ENCODE measurements at regions not wholly inside any gene's neighbourhood (a gene's known extent, or its start where the extent isn't known, plus 50 kb on each side); places are given as distances from the start of the nearest gene placed in this dataset.
"Not testable (repeated sequence)": the region's sequence is repeated elsewhere in the genome, so short reads cannot be mapped to it uniquely, and the experiment has no call there.

DNA sequence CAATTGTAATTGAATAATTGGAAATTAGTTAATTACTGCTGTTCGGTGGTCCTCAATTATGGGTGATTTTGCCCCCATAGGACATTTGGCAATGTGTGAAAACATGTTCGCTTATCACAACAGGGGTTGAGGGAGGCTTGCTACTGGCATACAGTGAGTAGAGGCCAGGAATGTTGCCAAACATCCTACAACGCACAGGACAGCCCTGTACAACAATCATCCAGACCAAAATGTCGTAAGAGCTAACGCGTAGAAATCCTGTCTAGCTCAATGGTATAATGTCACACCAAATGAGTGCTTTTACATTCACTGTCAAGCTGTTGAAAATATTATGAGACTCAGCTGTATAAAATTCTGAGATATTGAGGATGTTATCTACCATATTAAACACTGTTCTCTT is 464.4 kb upstream of the TUSC1 start:
- no peak for DNase-seq

DNA sequence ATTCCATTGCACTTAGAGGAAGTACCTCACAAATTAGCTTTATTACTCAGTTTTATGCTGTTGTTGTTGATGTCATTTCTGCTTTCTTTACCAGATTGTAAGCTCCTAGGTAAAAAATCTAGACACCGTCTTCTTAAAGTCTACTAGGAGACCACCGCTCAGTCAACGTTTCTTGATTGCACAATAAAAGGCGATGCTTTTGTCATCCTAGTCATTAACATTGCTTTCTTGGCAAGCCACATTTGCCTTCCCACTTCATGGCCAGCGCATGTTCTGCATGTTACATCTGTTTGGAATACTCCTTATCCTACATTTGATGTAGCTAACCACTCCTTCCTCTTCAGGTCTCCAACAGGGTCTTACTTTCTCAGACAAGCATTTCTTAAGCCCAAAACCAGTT is 464.0 kb upstream of the TUSC1 start:
- no peak for DNase-seq

DNA sequence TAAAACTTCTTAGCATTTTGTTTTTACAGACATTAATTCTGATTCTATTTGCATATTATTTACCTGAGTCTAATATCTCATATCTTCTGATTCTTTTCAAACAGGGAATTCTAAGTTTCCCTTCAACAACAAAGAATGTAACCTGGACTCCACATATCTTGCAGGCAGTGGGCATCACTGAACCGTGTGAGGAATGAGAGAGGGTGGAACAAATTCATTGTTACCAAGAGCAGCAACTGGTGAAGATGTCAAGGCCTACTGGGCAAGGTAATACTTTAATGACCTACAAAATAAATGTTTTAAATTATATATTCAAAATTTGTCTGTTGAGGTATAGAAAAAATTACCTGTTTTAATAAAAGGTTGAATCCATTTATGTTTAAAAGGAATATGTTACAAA is 455.3 kb upstream of the TUSC1 start:
- no peak for DNase-seq

GRCh38 chr9:26132746-26133312 is 454.6 kb upstream of the TUSC1 start:
- no peak for DNase-seq

- DNase-seq = no peak
Observed at GRCh38 chr9:26131886-26132285, 453.6 kb upstream of the TUSC1 start.

- no peak for DNase-seq
Observed at GRCh38 chr9:26129217-26129616, 451.0 kb upstream of the TUSC1 start.

GRCh38 chr9:26125693-26126092 is 447.4 kb upstream of the TUSC1 start:
- DNase-seq = no peak

DNA sequence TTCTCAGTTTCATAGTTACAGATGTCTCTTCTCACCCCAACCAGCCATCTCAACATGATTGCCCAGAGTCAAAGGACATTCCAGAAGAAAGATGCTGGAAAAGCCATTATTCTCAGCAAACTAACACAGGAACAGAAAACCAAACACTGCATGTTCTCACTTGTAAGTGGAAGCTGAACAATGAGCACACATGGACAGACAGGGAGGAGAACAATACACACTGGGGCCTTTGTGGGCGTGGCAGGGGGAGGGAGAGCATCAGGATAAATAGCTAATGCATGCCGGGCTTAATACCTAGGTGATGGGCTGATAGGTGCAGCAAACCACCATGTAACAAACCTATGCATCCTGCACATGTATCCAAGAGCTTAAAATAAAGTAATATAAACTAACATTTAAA is 437.8 kb upstream of the TUSC1 start:
- not testable (repeated sequence) for DNase-seq

GRCh38 chr9:26112724-26113123 is 434.5 kb upstream of the TUSC1 start:
- DNase-seq = no peak

- DNase-seq = no peak
Observed at GRCh38 chr9:26086396-26086795, 408.2 kb upstream of the TUSC1 start.

- no peak for DNase-seq
Observed at GRCh38 chr9:26081847-26082246, 403.6 kb upstream of the TUSC1 start.

- DNase-seq = no peak
Observed at GRCh38 chr9:26078706-26079105, 400.5 kb upstream of the TUSC1 start.

- no peak for DNase-seq
Observed at GRCh38 chr9:26077860-26078259, 399.6 kb upstream of the TUSC1 start.

DNA sequence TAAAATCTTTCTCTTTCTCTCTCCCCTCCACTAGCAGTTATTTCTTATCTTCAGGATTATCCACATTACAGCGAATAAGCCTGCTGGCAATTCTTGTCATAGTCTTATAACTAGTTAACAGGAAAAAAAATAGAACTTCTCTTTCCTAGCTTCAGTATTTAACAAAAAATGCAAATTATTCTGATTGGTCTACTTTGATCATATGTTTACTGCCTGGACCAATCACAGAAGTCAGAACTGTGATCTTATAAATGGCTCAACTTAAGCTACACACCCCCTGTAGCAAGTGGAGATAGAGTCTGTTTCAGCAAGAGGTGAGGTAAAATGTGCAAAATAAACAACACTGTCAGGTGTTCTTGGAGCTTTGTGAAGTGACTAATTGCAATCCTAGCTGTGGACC is 389.4 kb upstream of the TUSC1 start:
- no peak for DNase-seq

- no peak for DNase-seq
Observed at GRCh38 chr9:26066237-26066636, 388.0 kb upstream of the TUSC1 start.

DNA sequence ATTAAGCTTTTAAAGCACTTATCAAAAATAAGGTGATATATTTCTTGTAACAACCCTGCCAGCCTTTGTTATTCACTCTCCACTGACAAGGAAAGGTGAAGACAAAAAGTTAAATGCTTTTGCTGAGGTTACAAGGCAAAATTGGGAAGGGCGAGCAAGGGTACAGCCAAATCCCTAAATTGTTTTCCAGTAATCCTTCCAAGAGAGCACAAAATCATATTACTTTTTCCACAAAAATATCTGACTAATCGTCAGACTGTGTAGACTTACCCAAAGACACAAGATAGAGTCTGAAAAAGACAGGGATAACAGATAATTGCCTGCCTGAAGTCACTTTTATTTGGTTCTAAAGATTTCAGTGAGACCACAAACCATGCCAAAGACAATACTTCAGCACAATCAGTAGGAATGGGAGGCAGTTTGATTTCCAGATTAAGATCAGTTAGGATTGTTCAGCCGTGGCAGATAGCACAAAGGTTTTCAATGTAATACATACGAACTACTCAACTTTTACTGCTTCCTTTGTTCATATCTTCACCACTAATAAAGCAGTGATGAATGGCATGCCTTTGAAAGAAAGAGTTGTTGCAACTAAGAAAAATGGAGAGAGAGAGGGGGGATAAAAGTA is 383.8 kb upstream of the TUSC1 start:
- DNase-seq = no peak

DNA sequence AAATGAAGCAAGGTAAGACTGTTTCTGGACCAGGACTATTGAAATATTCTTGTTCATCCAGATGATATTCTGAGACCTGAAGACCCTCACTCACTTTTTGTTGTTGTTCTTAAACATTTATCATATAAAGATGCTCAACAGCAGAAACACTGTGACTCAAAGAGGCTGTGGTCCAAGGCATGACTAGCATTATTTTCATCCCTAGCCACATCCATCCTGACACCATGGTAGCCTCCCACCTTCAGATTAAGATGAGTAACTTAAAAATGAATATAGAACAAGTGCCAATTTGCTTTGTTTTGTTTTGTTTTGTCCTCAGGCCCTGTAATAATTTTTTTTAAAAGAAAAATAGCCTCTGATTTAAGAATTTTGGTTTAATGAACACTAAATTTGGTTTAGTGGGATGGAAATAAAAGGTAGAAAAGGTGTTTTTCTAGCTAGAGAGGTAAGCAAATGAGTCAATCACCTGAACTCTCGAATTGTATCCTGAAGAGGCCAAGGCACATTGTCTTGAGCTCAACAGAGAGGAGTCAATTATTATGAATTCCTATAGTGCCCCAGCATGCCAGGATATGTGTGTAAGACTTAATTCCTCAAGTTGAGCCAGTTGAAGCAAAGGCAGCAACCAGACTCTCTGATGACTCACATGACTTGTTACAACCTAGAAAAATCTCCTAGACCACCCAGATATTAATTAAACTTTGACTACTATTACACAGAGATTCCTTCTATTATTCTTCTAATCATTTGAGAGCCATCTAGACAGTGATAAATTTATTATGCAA is 380.1 kb upstream of the TUSC1 start:
- no peak for DNase-seq

- no peak for DNase-seq
Observed at GRCh38 chr9:26057050-26057449, 378.8 kb upstream of the TUSC1 start.

- no peak for DNase-seq
Observed at GRCh38 chr9:26054600-26055520, 376.6 kb upstream of the TUSC1 start.

- no peak for DNase-seq
Observed at GRCh38 chr9:26053954-26054353, 375.7 kb upstream of the TUSC1 start.

DNA sequence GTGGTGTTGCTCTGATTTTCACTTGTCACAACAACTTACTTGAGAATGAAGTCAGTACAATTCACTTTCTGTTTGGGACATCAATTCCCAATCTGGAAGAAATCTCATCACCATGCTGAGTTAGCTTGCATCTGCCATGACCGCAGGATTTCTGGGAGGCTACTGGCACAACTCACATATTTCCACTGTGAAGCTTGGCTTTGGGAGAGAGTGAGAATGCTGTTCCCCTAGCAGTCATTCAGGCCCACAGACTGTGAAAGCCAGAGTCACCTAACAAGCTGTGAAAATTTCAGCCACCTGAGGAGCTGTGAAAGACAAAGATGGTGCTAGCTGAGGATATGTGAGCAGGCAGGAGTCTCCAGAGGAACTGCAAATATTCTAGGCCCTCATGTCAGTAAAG is 365.2 kb upstream of the TUSC1 start:
- no peak for DNase-seq

DNA sequence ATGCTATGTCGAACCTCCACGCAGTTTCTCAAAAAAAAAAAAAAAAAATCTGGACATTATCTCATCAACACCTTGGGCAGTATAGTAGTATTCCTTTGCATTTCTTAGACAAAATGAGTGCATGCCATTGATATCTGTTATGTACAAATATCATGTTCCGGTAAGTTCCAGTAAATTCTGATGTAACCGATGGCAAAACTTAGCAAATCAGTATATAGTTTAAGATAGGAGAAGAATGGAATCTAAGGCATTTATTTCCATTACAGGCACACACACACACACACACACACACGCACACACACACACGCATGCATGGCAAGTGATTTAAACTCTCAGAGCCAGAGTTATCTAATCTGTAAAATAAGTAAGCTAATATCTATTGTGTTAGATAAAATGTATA is 356.5 kb upstream of the TUSC1 start:
- no peak for DNase-seq

DNA sequence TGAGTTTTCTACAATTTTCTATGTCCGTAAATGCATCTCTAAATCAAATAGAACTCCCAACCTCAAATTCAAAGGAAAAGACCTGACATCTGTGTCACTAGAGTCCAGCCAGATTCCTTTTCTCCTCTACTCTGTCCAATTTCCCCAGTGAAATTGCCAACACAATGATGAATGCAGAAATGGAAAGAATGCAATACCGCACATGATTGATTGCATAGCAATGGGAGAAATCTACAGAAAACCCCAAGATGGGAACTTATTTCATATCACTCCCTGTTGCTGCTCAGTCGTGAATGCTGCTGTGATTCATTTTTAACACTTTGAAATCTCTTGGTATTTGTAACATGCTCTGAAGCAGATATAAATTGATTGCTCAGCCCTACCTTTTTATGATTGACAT is 355.1 kb upstream of the TUSC1 start:
- no peak for DNase-seq

All from inflammatory macrophage treated with lipopolysaccharide for 1 hour (primary cell).